Stomach (tissue), 8 donors: ENCODE measurements at regions not wholly inside any gene's neighbourhood (a gene's known extent, or its start where the extent isn't known, plus 50 kb on each side); places are given as distances from the start of the nearest gene placed in this dataset.

Source experiments
- DNase-seq, 2 donors: peaks; one replicate each; pipeline versions ENCODE4 v3.0.0 to v3.0.0-alpha.2; 2013 to 2019
- H3K27ac ChIP-seq, 5 donors: fragments of 200-600 bp in 4 of 5; sonication (generic) in 4 of 5; one replicate each; pipeline ENCODE4 v1.5.1; 2013 to 2019; ENCODE audit warnings: mild to moderate bottlenecking in 1 of 5, moderate library complexity in 1 of 5
- H3K27me3 ChIP-seq, 3 donors: fragments of 200-600 bp; sonication (generic); one replicate each; pipeline ENCODE4 v1.5.1; 2017 to 2019; ENCODE audit warnings: mixed run types in 1 of 3
- H3K36me3 ChIP-seq, 4 donors: fragments of 200-600 bp; sonication (generic); 1 replicate in 3 of 4; 2 replicates in 1 of 4; pipeline ENCODE4 v1.5.1; 2016 to 2019
- H3K4me1 ChIP-seq, 4 donors: fragments of 200-600 bp; sonication (generic); one replicate each; pipeline ENCODE4 v1.5.1; 2016 to 2019
- H3K4me3 ChIP-seq, 4 donors: fragments of 200-600 bp; sonication (generic) in 3 of 4; one replicate each; pipeline ENCODE4 v1.5.1; 2016 to 2019; ENCODE audit warnings: mild to moderate bottlenecking in 1 of 4
- H3K9me3 ChIP-seq, 4 donors: fragments of 200-600 bp; sonication (generic); one replicate each; pipeline ENCODE4 v1.5.1; 2016 to 2019
- EP300 ChIP-seq: sonication (generic); formaldehyde crosslinking; IDR thresholded peaks from one replicate; pipeline ENCODE4 v1.6.1; 2017; ENCODE audit warnings: antibody characterized with exemption
- POLR2A ChIP-seq, 4 donors: fragments of 450-650 bp; IDR thresholded peaks; one replicate each; pipeline ENCODE4 v1.6.1; 2016; ENCODE audit warnings: antibody characterized with exemption in 4 of 4, control low read depth in 2 of 4, mild to moderate bottlenecking in 1 of 4, moderate library complexity in 1 of 4
- POLR2AphosphoS5 ChIP-seq, 3 donors: sonication (generic); formaldehyde crosslinking; IDR thresholded peaks; one replicate each; pipeline ENCODE4 v1.6.1; 2016; ENCODE audit warnings: antibody characterized with exemption in 3 of 3
- WGBS, 5 donors: extraction: QIAGEN DNeasy Blood & Tissue Kit in 3 of 5; methylation state at CpG; one replicate each; pipeline versions ENCODE4 v1.1.5 to v1.1.7; 2013 to 2018; 5-methylcytosine and 5-hydroxymethylcytosine counted together
- intact Hi-C: fragments of 100-400 bp; cut with DNase I; formaldehyde crosslinking; loops from one replicate; pipeline ENCODE4 v1.15.1; 2023; ENCODE audit warnings: low total_unique reads
- TF ChIP-seq, protein P1 (sequence below), 7 experiments: fragments of 450-650 bp in 4 of 7; fragments of 200-600 bp in 3 of 7; sonication (generic) in 3 of 7; IDR thresholded peaks; one replicate each; pipeline ENCODE4 v1.5.1; 2016 to 2019; ENCODE audit warnings: antibody characterized with exemption in 7 of 7, control low read depth in 2 of 7, mild to moderate bottlenecking in 1 of 7
- donor health status: healthy with polysubstance abuse.
- donor health status: Bipolar disorder and iron deficiency.
- donor health status: healthy.

DNA sequence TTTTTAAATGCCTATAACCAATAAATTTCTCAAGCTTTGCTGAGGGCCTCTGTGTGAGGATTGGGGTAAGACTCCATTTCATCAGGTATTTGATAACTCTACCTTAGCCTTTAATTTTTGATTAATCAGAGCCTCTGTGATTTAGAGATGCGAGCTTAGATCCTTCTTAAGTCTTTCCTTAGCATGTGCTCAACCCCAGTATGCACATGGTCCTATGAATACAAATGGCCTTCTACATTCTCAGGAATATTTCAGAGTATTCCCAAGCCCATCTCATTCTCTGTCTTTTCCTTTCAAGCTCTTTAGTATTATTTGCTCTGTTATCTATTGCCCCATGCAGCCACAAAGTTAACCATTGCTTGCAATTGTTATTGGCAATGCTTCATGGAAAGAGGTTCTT lies 1407.7 kb downstream of the LRFN5 start:
- TF ChIP-seq POLR2AphosphoS5 (IDR thresholded peaks at IDR 0.05) = no peak
- TF ChIP-seq, protein P1, sequence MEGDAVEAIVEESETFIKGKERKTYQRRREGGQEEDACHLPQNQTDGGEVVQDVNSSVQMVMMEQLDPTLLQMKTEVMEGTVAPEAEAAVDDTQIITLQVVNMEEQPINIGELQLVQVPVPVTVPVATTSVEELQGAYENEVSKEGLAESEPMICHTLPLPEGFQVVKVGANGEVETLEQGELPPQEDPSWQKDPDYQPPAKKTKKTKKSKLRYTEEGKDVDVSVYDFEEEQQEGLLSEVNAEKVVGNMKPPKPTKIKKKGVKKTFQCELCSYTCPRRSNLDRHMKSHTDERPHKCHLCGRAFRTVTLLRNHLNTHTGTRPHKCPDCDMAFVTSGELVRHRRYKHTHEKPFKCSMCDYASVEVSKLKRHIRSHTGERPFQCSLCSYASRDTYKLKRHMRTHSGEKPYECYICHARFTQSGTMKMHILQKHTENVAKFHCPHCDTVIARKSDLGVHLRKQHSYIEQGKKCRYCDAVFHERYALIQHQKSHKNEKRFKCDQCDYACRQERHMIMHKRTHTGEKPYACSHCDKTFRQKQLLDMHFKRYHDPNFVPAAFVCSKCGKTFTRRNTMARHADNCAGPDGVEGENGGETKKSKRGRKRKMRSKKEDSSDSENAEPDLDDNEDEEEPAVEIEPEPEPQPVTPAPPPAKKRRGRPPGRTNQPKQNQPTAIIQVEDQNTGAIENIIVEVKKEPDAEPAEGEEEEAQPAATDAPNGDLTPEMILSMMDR (IDR thresholded peaks at IDR 0.05) = no peak
- no peak for TF ChIP-seq POLR2A (IDR thresholded peaks at IDR 0.05)
- TF ChIP-seq EP300 = no peak
- intact Hi-C loops = no loop called here
- Histone ChIP-seq H3K4me3 (no peak overlapping the region), H3K27me3 (no peaks in the 10 kb centered on the region), H3K36me3 (no peaks in the 10 kb centered on the region), H3K4me1 (no peaks in the 10 kb centered on the region), H3K9me3 (peaks cover 0 to 20% (median 5%) of the 10 kb centered on the region in 4 donors), H3K27ac (no peak overlapping the region)
- WGBS, 5 donors = 70 to 85% (median 79%) methylated on average over 1 of the region's 1 CpG
- DNase-seq = no peak

- H3K36me3 ChIP-seq = no peaks in the 10 kb centered on the region
- H3K9me3 ChIP-seq = peaks cover 0 to 34% (median 8%) of the 10 kb centered on the region in 4 donors
- H3K4me3 ChIP-seq = no peak overlapping the region
- no peak for DNase-seq
- 81 to 96% (median 87%) methylated on average over 1 of the region's 1 CpG for WGBS, 5 donors
- TF ChIP-seq POLR2A (IDR thresholded peaks at IDR 0.05) = no peak
- H3K27me3 ChIP-seq = no peaks in the 10 kb centered on the region
- H3K4me1 ChIP-seq = no peaks in the 10 kb centered on the region
- intact Hi-C loops = no loop called here
- H3K27ac ChIP-seq = no peak overlapping the region
Measured at GRCh38 chr14:43012817-43013216, 1406.1 kb downstream of the LRFN5 start.

DNA sequence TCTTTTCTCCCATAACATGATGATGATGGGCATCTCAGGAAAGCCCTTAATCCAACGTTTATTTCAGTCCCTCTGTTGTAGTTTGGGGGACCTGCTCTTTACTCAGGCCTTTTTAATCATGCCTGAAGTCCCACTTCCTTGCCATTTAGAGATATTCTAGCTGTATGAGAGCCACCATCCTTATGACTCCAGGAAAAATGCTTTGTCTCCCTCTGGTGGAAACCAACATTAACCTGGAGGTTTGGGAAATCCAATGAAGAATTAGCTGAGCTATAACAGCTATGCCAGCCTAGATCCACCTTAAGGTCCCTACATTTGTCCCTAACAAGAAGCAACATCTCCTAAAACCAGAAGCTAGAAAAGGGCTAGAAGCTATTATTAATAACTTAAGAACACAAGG lies 1399.1 kb downstream of the LRFN5 start:
- DNase-seq = no peak
- 11 to 64% (median 30%) methylated on average over 1 of the region's 1 CpG for WGBS, 5 donors
- intact Hi-C loops = no loop called here
- H3K4me3 ChIP-seq = no peak overlapping the region
- no peaks in the 10 kb centered on the region for H3K4me1 ChIP-seq
- H3K27ac ChIP-seq = no peak overlapping the region
- TF ChIP-seq, protein P1 (IDR thresholded peaks at IDR 0.05) = no peak
- no peak for TF ChIP-seq POLR2A (IDR thresholded peaks at IDR 0.05)
- TF ChIP-seq EP300 = no peak
- no peak for TF ChIP-seq POLR2AphosphoS5 (IDR thresholded peaks at IDR 0.05)
- H3K9me3 ChIP-seq = peaks cover 6 to 84% (median 42%) of the 10 kb centered on the region in 4 donors
- H3K36me3 ChIP-seq = no peaks in the 10 kb centered on the region
- H3K27me3 ChIP-seq = no peaks in the 10 kb centered on the region

DNA sequence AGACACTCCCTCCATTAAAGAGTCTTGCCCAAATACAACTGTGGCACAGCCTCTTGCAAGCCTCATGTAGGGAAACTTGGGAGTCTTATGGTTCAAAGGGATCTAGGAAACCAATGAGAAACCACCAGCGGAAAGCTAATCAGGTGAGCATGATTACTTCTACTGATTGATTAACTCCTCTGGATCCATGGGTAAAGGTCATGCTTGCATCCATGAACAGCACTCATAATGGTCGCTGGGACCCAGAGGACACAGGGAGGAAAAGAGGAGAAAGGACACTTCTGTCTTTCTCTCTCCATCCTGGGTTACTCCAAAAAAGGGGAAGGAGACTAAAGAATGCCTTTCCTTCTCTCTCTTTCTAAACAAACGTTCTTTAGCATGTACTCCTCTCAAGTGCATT lies 1397.2 kb downstream of the LRFN5 start:
- H3K27me3 ChIP-seq = no peaks in the 10 kb centered on the region
- no peaks in the 10 kb centered on the region for H3K4me1 ChIP-seq
- intact Hi-C loops = no loop called here
- peaks cover 6 to 77% (median 42%) of the 10 kb centered on the region in 4 donors for H3K9me3 ChIP-seq
- no peak for DNase-seq
- no peaks in the 10 kb centered on the region for H3K36me3 ChIP-seq
- H3K27ac ChIP-seq = no peak overlapping the region
- H3K4me3 ChIP-seq = no peak overlapping the region
- TF ChIP-seq EP300 = no peak
- TF ChIP-seq POLR2A (IDR thresholded peaks at IDR 0.05) = no peak
- TF ChIP-seq POLR2AphosphoS5 (IDR thresholded peaks at IDR 0.05) = no peak
- TF ChIP-seq, protein P1 (IDR thresholded peaks at IDR 0.05) = no peak
- WGBS, 5 donors = 79 to 92% (median 87%) methylated on average over 3 of the region's 3 CpGs

GRCh38 chr14:43001731-43002130 lies 1395.1 kb downstream of the LRFN5 start:
- Histone ChIP-seq H3K36me3 (no peaks in the 10 kb centered on the region), H3K4me1 (no peaks in the 10 kb centered on the region), H3K9me3 (peaks cover 6 to 59% (median 41%) of the 10 kb centered on the region in 4 donors), H3K27me3 (no peaks in the 10 kb centered on the region), H3K27ac (no peak overlapping the region), H3K4me3 (no peak overlapping the region)
- no peak for DNase-seq
- TF ChIP-seq EP300 (no peak), POLR2AphosphoS5 (IDR thresholded peaks at IDR 0.05) (no peak)
- intact Hi-C loops = no loop called here
- 61 to 70% (median 68%) methylated on average over 3 of the region's 3 CpGs for WGBS, 5 donors
